ENCODE measurements at regions not wholly inside any gene's neighbourhood (a gene's known extent, or its start where the extent isn't known, plus 50 kb on each side); places are given as distances from the start of the nearest gene placed in this dataset.

DNA sequence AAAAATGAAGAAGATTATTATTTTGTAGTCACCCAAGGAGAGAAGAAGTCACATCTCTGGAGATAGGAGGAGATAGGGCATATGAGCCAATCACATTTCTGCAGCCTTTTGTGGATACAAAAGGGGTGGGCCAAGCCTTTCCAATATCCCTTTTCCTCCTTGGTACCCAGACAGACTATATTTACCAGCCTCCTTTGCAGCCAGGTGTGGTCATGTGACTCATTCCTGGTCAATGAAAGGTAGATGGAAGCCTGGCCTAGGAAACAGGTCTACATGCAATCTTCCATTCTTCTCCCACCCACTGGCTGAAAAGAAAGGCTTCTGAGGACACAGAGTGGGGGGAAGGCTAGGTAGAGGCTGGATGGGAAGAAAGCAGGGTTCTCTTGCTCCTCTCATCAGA lies 58.1 kb upstream of the ERG start:
- DNase-seq = no peak

DNA sequence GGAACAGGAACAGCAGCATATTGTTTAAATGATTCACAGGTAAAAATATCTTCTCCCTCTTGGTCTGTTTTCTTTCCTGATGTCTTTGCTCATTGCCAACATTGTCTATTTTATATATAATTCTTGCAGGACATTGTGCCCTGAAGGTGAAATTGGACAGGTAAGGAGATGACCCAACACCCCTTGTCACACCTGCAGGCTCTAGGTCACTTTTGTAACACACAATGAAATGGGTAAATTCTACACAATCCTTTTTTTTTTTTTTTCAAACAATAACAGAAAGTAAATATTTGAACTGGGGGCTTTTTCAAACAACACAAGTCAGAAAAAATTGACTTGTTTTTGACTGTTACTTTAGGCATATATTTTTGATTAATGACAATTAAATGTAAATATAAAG lies 62.9 kb upstream of the ERG start:
- no peak for DNase-seq

DNA sequence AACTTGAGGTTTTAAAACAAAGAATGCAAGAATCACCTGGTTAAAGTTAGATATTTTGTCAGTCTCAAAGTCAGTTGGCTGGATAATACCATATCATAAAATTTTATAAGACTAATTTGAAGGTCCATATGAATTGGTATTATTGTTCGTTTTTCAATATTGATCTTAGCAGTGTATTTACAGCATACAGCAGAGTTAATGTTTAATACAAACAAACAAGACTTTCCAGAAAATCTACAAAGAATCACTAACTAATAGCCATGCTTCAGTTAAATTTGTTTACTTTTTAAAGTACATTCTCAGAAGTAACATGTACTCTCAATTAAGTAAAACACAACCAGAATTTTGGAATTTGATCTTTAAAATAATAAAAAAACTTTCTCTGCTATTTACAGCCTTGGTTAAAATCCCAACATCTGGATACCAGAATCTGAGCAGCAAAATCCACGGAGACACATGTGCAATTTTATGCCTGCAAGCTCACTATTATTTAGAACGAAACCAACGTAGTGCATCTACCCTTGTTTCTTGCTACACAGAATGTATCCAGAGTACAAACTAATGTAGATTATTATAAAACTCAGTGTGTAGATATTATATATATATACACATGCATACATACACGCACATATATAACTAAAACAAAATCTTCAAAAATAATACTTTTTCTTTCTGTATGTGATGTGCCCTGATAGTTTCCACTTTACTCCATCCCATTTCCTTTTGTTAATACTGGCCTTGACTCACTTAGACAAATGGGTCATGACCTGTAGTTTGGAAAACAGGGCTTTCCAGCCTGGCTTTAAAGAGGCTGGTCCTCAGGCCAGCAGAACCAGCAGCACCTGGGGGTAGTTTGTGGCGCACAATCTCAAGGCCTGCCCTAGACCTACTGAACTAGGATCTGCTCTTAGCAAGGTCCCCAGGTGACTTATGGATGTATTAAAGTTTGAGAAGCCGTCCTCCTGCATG lies 63.6 kb upstream of the ERG start:
- DNase-seq = no peak

DNA sequence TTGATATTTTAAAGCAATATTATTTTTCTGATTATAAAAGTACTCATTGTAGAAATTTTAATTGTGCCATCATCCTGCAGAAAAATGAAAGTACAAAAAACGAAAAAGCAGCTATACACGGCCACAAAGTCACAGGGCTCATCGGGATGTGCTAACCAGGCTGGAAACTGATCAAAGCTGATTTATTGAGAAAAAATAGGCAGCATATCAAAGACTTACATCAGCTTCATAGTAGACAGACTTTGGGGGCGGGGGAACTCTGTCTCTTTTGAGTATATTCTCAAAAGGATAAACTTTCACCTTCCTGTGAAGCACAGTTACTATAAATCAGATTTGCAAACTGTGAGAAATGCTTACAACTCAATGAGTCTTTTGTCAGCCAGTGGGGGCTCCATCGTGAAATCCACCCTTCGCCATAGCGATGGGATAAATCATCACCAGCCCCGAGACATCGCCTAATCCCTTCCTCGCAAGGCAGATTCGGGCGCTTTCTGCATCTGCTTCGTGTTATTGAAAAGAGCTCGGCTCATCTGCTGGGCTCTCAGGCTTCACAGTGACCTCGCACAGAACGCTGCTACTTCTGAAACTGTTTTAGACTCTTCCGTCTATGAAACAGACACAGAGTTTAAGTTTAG lies 69.2 kb upstream of the ERG start:
- no peak for DNase-seq

DNA sequence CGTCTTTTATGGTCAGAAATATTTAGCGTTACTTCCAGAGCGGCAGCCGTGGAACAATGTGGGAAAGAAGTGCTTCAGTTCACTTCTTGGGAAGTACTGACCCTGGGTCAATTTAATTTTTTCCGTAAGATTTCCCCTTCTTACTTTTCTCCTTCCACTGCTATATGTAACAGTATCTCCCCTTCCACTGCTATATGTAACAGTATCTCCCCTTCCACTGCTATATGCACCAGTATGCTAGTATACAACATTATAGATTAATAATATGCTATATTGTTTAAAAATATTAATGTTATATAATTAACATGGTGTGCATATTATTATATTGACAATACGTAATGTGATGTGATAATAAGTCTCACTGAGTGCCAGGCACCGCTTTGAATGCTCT lies 69.7 kb upstream of the ERG start:
- no peak for DNase-seq

DNA sequence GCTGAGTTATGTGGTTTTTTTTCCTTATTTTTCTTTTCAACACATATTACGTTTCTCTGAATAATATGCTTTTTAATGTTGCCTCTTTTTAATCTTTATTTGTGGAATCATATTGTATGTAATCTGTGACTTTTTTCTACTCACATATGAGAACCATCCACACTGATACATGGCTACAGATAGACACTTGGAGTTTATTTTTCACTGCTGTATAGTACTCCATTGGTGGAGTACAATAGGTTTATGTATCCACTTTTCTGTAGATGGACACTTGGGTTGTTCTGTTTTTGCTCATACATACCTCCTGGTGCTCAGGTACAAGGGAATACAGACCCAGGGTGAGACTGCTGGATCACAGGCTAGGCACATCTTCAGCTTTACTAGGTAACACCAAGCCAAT lies 71.5 kb upstream of the ERG start:
- no peak for DNase-seq

DNA sequence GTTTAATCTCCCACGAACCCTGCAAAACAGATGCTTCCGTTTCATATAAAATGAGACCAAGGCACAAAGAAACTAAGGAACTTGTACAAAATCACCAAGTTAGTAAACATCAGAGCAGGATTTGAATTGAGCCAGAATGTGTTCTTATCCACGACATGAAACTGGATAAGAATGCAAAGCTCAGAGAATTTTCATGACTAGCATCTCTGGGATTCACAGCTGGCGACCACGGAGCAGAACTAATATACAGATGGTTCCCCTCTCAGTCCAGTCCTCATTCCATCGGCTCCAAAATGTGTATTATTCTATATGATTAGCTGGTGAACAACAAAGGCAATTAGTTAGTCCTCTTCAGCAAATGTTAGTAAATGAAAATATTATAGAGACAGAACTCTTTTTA lies 72.3 kb upstream of the ERG start:
- DNase-seq = no peak

DNA sequence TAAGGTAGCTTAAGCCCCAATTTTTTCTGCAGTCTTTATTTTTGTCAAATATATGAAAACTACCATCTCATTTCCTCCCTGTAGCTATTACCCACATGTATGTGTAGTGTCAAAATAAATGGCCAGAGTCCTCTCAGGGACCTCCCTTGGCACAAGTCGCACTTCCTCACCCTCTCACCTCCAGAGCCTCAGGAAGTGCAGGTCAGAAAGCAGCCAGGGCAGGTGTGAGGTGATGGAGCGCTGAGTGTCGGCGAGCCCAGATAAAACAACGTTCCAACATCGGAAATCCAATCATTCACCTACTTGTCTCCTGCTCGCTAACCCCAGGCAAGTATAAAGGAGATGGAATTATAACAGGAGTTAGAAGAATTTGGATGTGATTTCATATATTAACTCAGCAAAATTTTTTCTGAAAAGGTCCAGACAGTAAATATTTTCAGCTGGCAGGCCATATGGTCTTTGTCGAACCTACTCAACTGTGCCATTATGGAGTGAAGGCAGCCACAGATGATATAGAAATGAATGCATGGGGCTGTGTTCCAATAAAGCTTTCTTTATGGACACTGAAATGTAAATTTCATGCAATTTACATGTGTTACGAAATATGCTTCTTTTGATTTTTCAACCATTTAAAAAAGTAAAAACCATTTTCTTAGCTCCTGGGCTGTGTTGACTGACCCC lies 76.8 kb upstream of the ERG start:
- DNase-seq = no peak

DNA sequence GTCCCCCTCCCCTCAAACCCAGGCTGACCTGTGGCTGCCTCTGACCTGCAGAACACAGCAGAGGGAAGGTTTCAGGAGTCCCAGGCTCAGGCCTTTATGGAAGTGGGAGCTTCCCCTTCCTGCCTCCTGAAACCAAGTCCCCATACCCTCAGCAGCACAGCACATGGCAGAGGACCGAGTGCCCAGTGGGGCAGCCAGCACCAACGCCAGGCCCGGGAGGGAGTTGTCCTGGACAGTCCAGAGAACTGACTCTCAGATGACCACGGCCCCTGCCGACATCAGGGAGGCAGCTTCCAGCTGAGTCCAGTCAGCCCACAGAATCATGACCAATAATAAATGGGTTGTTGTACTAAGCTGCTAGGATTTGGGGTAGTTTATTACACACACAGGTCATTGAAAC lies 79.6 kb upstream of the ERG start:
- no peak for DNase-seq

DNA sequence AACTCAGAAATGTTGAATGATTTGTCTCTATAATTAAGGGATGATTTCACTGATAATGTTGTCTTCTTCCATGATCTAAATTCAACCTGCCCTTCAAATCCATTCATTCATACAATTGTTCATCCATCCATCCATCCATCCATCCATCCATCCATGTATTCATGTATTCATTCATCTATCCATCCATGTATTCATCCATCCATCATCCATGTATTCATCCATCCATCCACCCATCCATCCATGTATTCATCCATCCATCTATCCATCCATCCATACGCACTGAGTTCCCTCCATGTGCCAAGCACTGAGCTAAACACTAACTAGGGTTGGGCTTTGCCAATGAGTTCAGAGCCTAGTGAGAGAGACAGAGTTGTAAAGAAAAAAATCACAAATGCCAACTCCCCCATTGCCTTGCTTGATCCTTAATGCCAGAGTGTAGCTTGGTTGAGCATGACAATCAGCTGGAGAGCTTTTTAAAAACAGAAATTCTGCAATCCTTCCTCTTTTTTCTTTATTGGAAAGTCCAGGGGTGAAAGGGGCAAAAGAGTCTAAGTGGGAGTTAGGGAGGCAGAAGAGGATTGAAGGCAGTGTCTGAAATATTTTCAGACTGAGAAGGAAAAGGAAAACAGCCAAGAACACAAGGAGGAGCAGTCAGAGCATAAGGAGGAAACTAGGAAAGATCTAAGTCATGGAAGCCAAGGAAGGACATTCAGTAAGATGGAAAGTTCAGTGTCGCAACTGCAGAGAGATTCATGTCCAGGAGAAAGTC lies 92.4 kb upstream of the ERG start:
- DNase-seq = no peak

DNA sequence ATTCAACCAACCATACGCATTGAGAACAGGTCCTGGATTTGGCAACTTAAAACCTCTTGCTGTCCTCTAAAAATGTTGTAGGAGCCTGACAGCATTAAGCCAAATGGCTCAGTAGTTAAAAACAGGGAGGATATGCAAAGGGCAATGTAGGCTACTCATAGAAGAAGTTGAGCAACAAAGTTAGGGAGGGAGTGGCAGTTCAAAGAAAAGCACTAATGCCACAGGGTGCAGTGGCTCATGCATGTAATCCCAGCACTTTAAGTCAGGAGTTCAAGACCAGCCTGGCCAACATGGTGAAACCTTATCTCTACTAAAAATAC lies 92.9 kb upstream of the ERG start:
- DNase-seq = no peak

DNA sequence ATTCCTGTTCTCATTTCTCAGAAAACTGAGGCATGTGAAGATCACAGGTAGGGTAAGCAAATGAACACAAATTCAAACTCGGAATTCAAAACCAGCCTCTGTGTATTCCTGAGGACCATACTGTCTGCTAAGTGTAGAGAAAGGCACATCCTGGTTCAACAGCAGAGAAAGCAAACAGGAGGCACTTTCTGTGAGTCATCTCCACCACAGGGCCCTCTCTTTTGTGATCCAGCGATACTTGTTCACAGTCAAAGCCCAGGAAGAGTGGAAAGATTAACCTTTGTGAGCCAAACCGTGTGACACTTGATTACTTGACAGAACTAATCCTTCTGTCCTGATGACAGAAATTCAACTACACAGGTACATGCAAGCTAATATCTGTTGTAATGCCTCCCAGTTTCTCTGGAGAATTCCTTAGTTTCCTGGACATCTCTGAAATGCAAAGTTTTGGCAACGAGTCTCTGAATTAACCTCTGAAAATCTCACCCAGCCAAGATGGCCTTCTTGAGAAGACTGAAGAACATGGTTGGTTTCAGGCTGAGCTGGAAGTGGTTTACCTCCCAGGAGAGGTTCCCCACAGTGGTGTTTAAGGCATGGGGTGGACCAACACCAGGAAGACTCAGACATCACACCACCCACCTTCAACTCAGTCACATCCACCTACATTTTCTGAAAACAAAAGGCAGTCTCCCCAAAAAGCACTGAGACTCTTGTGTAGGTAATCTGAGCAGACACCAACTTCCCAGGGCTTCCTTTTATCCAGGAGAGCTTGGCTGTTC lies 98.2 kb upstream of the ERG start:
- no peak for DNase-seq

DNA sequence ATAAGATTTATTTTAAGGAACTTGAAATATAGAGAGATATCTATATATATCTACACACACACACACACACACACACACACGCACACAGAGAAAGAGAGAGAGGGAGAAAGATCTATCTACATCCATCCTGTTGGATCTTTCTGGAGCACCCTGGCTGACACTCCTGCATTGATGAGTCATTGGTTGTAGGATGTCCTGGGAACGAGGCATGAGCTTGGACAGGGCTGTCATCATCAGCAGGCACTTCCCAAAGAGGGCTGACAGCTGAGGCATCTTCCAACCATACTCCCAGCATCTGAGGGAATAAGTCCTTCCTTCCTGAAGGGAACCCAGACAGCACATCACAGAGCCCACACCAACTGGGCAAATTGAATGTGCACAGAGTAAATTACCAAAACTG lies 99.1 kb upstream of the ERG start:
- DNase-seq = no peak

DNA sequence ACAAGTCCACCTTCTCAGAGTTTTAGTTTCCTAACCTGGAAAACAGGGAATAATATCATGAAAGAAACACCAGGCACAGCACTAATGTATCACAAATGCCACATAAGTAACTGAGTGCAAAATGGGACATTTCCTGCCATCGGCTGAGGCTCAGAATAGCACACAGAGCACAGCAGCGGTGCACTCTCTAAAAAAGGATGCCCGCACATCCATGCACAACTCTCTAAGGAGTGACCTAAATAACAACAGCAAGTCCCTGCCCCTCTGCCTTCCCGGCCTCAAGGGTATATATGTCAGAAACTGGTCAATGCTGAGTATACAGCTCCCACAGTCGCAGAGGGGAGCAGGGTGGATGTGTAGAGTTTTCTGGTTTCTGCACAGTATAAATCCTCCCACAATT lies 100.1 kb upstream of the ERG start:
- DNase-seq = no peak

DNA sequence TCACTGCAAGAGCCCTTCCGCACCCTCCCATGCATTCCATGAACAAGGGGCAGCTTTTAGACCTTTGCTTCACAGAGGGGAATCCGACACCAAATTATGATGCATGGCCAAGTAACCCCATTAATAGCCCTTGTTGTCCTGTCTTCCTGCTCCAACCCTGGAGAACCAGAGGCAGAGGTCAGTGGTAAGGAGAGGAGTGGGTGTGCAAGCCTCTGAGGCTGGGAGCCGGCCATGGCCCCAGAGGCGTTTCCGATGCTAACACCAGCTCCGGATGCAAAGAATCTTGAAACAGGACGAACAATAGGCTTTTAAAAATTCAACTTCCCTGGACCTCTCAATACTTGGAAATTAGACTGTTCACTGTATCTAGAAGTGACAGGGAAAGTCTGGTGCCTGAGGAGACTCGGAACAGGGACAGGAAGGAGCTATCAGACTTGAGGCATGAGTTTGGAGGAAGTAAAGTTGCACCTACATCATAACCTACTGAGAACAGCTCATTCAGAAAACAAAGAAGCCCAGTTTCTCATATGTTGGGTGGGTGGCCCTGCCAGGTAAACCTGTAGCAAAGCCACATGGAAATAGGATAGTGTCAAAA lies 101.2 kb upstream of the ERG start:
- DNase-seq = no peak

DNA sequence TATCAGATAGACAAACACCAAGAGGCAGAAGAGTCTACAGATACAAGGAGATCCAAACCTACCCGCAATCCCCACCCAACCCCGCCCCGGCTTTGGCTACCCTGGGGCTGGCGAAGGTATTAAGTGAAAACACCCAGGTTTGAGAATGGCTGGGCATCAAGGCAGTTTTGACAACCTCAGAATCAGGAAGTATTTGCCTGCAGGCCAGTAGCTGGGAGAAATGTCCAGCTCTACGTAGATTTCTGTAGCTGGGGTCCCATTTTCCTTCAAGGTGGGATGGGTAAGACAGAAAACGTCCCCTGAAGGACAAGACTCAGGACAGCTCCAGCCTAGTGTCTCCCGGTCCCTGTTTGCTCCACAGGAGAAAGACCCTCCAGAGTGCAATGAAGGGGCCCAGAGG lies 101.8 kb upstream of the ERG start:
- DNase-seq = no peak

DNA sequence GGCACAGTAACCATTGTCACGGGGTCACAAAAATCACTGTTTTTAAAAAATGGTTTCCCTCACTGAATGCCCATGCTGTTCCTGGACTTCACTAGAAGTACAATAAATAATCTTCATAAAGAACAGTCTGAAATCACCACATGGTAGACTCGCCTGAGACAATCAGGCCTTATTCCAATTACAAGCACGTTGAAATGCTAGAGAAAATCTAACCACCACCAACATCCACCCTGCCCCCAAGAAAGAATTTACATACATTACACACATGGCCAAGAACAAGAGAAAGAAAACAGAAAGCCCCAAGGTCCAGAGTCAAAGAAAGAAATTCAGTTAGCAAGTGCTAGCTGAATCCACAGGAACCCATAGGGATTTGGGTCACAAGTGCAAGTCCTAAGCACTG lies 107.0 kb upstream of the ERG start:
- no peak for DNase-seq

DNA sequence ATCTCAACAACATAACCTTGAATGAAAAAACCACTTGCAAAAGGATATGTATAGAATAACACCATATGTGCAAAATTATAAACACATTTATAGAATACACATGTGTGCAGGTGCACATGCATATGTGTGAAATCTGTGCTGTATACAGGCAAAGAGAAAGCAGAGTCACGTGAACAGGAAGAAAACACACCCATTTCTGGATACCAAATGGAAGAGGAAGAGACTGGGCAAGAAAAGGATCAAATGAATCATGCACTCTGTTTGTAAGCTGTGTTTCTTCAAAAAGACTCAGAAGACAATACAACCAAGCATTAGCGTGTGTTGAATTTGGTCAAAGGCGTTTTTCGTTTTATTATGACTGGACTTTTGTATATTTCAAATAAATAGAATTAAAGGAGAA lies 111.3 kb upstream of the ERG start:
- no peak for DNase-seq

DNA sequence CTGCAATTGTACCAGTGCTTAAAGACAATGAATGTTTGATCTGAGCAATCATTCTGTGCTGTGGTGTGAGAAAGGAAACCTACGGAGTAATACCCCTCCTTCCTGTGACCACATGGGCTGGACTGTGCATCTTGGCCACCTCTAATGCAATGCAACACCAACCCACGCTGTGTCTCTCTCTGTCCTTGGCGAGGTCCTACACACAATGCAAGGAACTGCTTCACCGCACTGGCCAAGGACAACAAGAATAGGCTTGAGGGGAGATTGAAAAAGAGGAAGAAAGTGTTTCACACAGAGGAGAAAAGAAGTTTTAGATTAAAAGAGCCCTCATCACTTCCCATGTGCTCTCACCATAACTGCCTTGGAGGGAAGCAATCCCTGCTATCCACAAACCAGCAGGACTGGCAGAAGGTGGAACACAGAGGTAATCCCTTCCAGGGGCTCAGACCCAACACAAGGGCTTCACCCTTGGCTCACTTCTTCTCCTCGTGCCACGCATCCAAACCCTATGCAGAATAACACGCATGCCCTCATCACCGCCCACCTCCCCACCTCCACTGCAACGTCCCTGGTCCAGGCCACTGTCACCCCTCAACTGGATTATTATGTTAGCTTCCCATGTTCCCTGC lies 112.5 kb upstream of the ERG start:
- DNase-seq = no peak

DNA sequence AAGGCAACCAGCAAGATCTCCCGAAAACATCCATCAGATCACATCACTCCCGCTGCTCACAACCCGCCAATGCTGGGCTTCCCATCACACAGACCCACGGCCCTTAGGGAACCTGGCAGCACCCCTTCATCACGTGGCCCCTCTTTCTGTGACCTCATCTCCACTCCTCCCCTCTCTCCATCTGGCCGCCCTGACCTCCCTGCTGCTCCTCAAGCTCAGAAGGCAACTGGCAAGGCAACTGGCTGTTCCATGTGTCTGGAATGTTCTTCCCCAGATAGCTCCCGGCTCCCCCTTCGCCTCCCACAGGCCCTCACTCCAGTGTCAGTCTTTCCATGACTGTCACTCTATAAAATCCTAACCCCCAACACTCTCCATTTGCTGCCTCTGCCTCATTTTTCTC lies 113.0 kb upstream of the ERG start:
- no peak for DNase-seq

DNA sequence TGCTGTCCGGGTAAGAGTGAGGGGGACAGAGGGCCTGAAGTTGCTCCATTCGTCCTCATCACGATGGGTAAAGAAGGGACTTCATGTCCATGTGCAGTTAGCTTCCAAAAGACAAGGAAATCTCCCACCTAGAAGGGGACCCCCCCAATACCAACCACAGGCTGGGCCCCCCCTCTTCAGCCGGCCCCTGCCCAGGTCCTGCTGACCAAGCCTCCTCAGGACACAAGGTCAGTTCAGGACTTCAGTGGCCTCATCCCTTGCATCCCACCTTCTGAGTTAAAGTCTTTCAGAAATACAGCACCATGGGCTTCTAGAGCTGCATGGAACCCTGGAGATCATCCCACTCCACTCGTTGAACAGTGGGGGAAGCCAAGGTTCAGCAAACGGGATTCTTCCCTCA lies 115.4 kb upstream of the ERG start:
- no peak for DNase-seq

DNA sequence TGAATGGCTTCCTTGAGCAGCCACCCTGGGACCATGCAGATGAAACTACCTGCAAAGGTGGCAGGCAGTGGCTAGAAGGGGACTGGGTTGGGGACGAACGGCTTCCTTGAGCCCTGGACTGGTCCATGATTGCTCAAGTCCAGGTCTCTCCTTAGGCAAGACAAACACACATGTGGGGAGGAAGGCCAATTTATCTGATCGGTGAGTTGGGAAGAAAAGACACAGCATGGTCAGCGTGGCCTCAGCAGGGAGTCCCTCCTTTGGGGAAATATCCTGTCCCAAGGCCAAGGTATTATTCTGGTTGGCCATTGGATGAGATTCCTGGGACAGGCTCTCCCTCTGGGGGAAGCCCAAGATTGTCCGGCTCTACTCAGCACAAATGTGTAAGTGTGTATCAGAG lies 116.3 kb upstream of the ERG start:
- DNase-seq = no peak

Data from stimulated activated CD4-positive, alpha-beta T cell treated with anti-CD3 and anti-CD28 coated beads, Interleukin-2, amount 100 ng/mL, for 24 hours (primary cell).